Kidney (tissue), 13 donors: ENCODE measurements at regions not wholly inside any gene's neighbourhood (a gene's known extent, or its start where the extent isn't known, plus 50 kb on each side); places are given as distances from the start of the nearest gene placed in this dataset.

Experiments used
- DNase-seq, 5 donors: peaks; one replicate each; pipeline ENCODE4 v3.0.0-alpha.2; 2013 to 2020
- FAIRE-seq: peaks from 2 replicates; lab custom pipeline; 2012; peaks lifted over from hg19 to GRCh38; lab: Jason Lieb, UNC
- H3K27ac ChIP-seq, 2 donors: one replicate each; pipeline ENCODE4 v1.7.0; 2013; ENCODE audit warnings: low read depth in 2 of 2, low read length in 2 of 2, inconsistent platforms in 1 of 2
- H3K27me3 ChIP-seq: one replicate; pipeline ENCODE4 v1.7.1; 2013; ENCODE audit warnings: low read length, inconsistent platforms; ENCODE audit not compliant: control insufficient read depth, insufficient read depth
- H3K36me3 ChIP-seq, 3 donors: one replicate each; pipeline versions ENCODE4 v1.7.0 to v1.7.1; 2013; ENCODE audit warnings: low read length in 3 of 3, control low read depth in 1 of 3, inconsistent platforms in 1 of 3; ENCODE audit not compliant: insufficient read depth in 3 of 3, control insufficient read depth in 2 of 3
- H3K4me1 ChIP-seq, 3 donors: one replicate each; pipeline versions ENCODE4 v1.7.0 to v1.7.1; 2013; ENCODE audit warnings: low read length in 3 of 3, inconsistent platforms in 1 of 3, low read depth in 1 of 3; ENCODE audit not compliant: control insufficient read depth in 2 of 3, insufficient read depth in 2 of 3
- H3K4me3 ChIP-seq, 3 donors: one replicate each; pipeline versions ENCODE4 v1.7.0 to v1.8.1; 2013; ENCODE audit warnings: low read length in 3 of 3, control low read depth in 1 of 3, inconsistent platforms in 1 of 3
- H3K9ac ChIP-seq, 3 donors: one replicate each; pipeline versions ENCODE4 v1.7.0 to v1.7.1; 2013; ENCODE audit warnings: low read length in 3 of 3, control low read depth in 1 of 3, inconsistent platforms in 1 of 3
- H3K9me3 ChIP-seq, 3 donors: one replicate each; pipeline versions ENCODE4 v1.7.0 to v1.7.1; 2013; ENCODE audit warnings: low read length in 3 of 3, control low read depth in 1 of 3, inconsistent platforms in 1 of 3; ENCODE audit not compliant: control insufficient read depth in 2 of 3, insufficient read depth in 1 of 3
- intact Hi-C: fragments of 100-400 bp; cut with DNase I; formaldehyde crosslinking; loops from one replicate; pipeline ENCODE4 v1.11.1; 2022
- TF ChIP-seq, protein P1 (sequence below): IDR thresholded peaks from 3 replicates; pipeline ENCODE4 v1.5.1; 2012; ENCODE audit warnings: mild to moderate bottlenecking, moderate library complexity, borderline replicate concordance; ENCODE audit not compliant: insufficient read depth; ENCODE audit errors: extremely low read depth
- donor health status: control.
- donor health status: control.
- donor health status: control.
- donor health status: control.
- donor health status: control.
- donor health status: DM: yes; HTN: yes; CAD: no.
- donor health status: Normal renal cell carcinoma (clear cell type).

GRCh38 chr10:42987575-42987974, 89.3 kb upstream of the RET start:
- FAIRE-seq (no peak), DNase-seq (no peak)
- TF ChIP-seq, protein P1, sequence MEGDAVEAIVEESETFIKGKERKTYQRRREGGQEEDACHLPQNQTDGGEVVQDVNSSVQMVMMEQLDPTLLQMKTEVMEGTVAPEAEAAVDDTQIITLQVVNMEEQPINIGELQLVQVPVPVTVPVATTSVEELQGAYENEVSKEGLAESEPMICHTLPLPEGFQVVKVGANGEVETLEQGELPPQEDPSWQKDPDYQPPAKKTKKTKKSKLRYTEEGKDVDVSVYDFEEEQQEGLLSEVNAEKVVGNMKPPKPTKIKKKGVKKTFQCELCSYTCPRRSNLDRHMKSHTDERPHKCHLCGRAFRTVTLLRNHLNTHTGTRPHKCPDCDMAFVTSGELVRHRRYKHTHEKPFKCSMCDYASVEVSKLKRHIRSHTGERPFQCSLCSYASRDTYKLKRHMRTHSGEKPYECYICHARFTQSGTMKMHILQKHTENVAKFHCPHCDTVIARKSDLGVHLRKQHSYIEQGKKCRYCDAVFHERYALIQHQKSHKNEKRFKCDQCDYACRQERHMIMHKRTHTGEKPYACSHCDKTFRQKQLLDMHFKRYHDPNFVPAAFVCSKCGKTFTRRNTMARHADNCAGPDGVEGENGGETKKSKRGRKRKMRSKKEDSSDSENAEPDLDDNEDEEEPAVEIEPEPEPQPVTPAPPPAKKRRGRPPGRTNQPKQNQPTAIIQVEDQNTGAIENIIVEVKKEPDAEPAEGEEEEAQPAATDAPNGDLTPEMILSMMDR, result no peak
- intact Hi-C loops, result no loop called here
- Histone ChIP-seq H3K4me1 (peaks cover 0 to 2% (median 0%) of the 10 kb centered on the region in 3 donors), H3K4me3 (no peak overlapping the region), H3K9ac (no peak overlapping the region), H3K27ac (no peak overlapping the region), H3K36me3 (no peaks in the 10 kb centered on the region), H3K9me3 (no peaks in the 10 kb centered on the region), H3K27me3 (no peaks in the 10 kb centered on the region)

DNA sequence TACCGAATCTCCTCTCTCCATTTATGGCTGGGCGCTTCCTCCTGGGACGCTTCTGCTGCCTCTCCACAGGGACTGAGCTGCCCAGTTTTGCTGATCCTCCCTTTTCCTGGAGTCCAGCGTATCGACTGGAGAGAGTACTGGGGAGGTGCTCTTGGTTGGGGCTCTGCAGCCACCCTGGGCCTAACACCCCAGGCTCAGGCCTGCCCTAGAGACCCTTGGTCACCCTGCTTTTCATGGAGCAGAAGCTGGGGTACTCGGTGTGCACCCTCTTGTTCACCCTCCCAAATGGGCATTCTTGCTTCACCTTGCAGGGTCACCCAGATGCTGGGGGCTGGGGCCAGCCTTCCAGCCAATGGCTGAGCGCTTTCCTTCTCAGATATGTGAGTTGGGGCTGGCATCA, 88.8 kb upstream of the RET start:
- FAIRE-seq, result no peak
- H3K9me3 ChIP-seq, result no peaks in the 10 kb centered on the region
- TF ChIP-seq, protein P1, result no peak
- no peaks in the 10 kb centered on the region for H3K36me3 ChIP-seq
- H3K27ac ChIP-seq, result no peak overlapping the region
- peaks cover 0 to 2% (median 0%) of the 10 kb centered on the region in 3 donors for H3K4me1 ChIP-seq
- H3K27me3 ChIP-seq, result no peaks in the 10 kb centered on the region
- DNase-seq, result no peak
- intact Hi-C loops, result no loop called here
- no peak overlapping the region for H3K4me3 ChIP-seq
- H3K9ac ChIP-seq, result no peak overlapping the region

GRCh38 chr10:42988517-42989395, 88.1 kb upstream of the RET start:
- Histone ChIP-seq H3K4me3 (no peak overlapping the region), H3K27me3 (no peaks in the 10 kb centered on the region), H3K4me1 (peaks cover 0 to 2% (median 0%) of the 10 kb centered on the region in 3 donors), H3K9ac (no peak overlapping the region), H3K9me3 (no peaks in the 10 kb centered on the region), H3K36me3 (no peaks in the 10 kb centered on the region), H3K27ac (no peak overlapping the region)
- DNase-seq (peak; percentile 59 to 77 (median 73)), FAIRE-seq (no peak)
- TF ChIP-seq, protein P1, result no peak
- intact Hi-C loops, result no loop called here
